HG02678 (cell line): ENCODE measurements at regions not wholly inside any gene's neighbourhood (a gene's known extent, or its start where the extent isn't known, plus 50 kb on each side); places are given as distances from the start of the nearest gene placed in this dataset.

Source experiments
- ATAC-seq: cut with Tn5 transposase; IDR thresholded peaks from one replicate; pipeline ENCODE4 v1.9.1; 2021; ENCODE audit warnings: mild to moderate bottlenecking, moderate library complexity; ENCODE audit not compliant: unreplicated experiment

GRCh38 chr6:169844946-169845345, 93.5 kb downstream of the ERMARD start:
- ATAC-seq, result no peak

- no peak for ATAC-seq
Observed at GRCh38 chr6:169843991-169844390, 92.6 kb downstream of the ERMARD start.

- no peak for ATAC-seq
Observed at GRCh38 chr6:169843110-169843509, 91.7 kb downstream of the ERMARD start.

- ATAC-seq, result no peak
Observed at GRCh38 chr6:169841907-169842606, 90.6 kb downstream of the ERMARD start.

- no peak for ATAC-seq
Observed at GRCh38 chr6:169841251-169841650, 89.8 kb downstream of the ERMARD start.

GRCh38 chr6:169839898-169840631, 88.6 kb downstream of the ERMARD start:
- ATAC-seq, result no peak

GRCh38 chr6:169839493-169839892, 88.1 kb downstream of the ERMARD start:
- ATAC-seq, result no peak

- ATAC-seq, result no peak
Observed at GRCh38 chr6:169839029-169839481, 87.6 kb downstream of the ERMARD start.

GRCh38 chr6:169838346-169839028, 87.1 kb downstream of the ERMARD start:
- ATAC-seq, result no peak

GRCh38 chr6:169837529-169838250, 86.3 kb downstream of the ERMARD start:
- ATAC-seq, result no peak

- ATAC-seq, result no peak
Observed at GRCh38 chr6:169833258-169833794, 81.9 kb downstream of the ERMARD start.

- no peak for ATAC-seq
Observed at GRCh38 chr6:169832247-169832948, 81.0 kb downstream of the ERMARD start.

- no peak for ATAC-seq
Observed at GRCh38 chr6:169831450-169832246, 80.2 kb downstream of the ERMARD start.
